Tibial artery (tissue), 4 donors: ENCODE measurements at regions not wholly inside any gene's neighbourhood (a gene's known extent, or its start where the extent isn't known, plus 50 kb on each side); places are given as distances from the start of the nearest gene placed in this dataset.

Experiments
- DNase-seq, 2 donors: peaks; one replicate each; pipeline ENCODE4 v3.0.0-alpha.2; 2019
- H3K27ac ChIP-seq, 2 donors: fragments of 200-600 bp; sonication (generic) in 1 of 2; 1 replicate in 1 of 2; 2 replicates in 1 of 2; pipeline ENCODE4 v1.5.1; 2018 to 2019; ENCODE audit warnings: mild to moderate bottlenecking in 1 of 2
- H3K27me3 ChIP-seq, 2 donors: fragments of 200-600 bp; sonication (generic) in 1 of 2; one replicate each; pipeline versions ENCODE4 v1.5.1 to v1.6.0; 2016 to 2019
- H3K36me3 ChIP-seq, 3 donors: fragments of 200-600 bp; sonication (generic) in 2 of 3; one replicate each; pipeline ENCODE4 v1.5.1; 2016 to 2019; ENCODE audit warnings: mild to moderate bottlenecking in 2 of 3
- H3K4me1 ChIP-seq, 4 donors: fragments of 200-600 bp; sonication (generic) in 2 of 4; 1 replicate in 3 of 4; 2 replicates in 1 of 4; pipeline ENCODE4 v1.5.1; 2016 to 2019
- H3K4me3 ChIP-seq, 2 donors: fragments of 200-600 bp; sonication (generic) in 1 of 2; 1 replicate in 1 of 2; 2 replicates in 1 of 2; pipeline ENCODE4 v1.5.1; 2018 to 2019; ENCODE audit warnings: mild to moderate bottlenecking in 2 of 2
- H3K9me3 ChIP-seq, 3 donors: fragments of 200-600 bp; sonication (generic) in 1 of 3; one replicate each; pipeline ENCODE4 v1.5.1; 2016 to 2019
- CTCF ChIP-seq, 2 experiments: fragments of 200-600 bp in 1 of 2; fragments of 450-650 bp in 1 of 2; IDR thresholded peaks; one replicate each; pipeline ENCODE4 v1.5.1; 2017 to 2019; ENCODE audit warnings: antibody characterized with exemption in 2 of 2, mild to moderate bottlenecking in 1 of 2, moderate library complexity in 1 of 2
- intact Hi-C: fragments of 100-400 bp; cut with DNase I; formaldehyde crosslinking; loops from one replicate; pipeline ENCODE4 v1.15.0; 2023; ENCODE audit warnings: low total_unique reads

GRCh38 chr17:51559778-51560177 is 299.4 kb downstream of the UTP18 start:
- Histone ChIP-seq H3K9me3 (no peaks in the 10 kb centered on the region), H3K27me3 (no peaks in the 10 kb centered on the region), H3K36me3 (no peaks in the 10 kb centered on the region)

GRCh38 chr17:51560398-51560797 is 300.1 kb downstream of the UTP18 start:
- no peak for DNase-seq
- no peaks in the 10 kb centered on the region for H3K36me3 ChIP-seq
- no peaks in the 10 kb centered on the region for H3K4me1 ChIP-seq
- H3K27me3 ChIP-seq: no peaks in the 10 kb centered on the region
- no peak for TF ChIP-seq CTCF (IDR thresholded peaks at IDR 0.05)
- H3K9me3 ChIP-seq: no peaks in the 10 kb centered on the region
- H3K27ac ChIP-seq: no peak overlapping the region
- intact Hi-C loops: no loop called here
- no peak overlapping the region for H3K4me3 ChIP-seq

More at GRCh38 chr17:51559778-51560177, 299.4 kb downstream of the UTP18 start:
- intact Hi-C loops: no loop called here
- Histone ChIP-seq H3K4me3 (no peak overlapping the region), H3K4me1 (no peaks in the 10 kb centered on the region), H3K27ac (no peak overlapping the region)
- no peak for DNase-seq
- no peak for TF ChIP-seq CTCF (IDR thresholded peaks at IDR 0.05)

- H3K36me3 ChIP-seq: no peaks in the 10 kb centered on the region
- intact Hi-C loops: no loop called here
These were observed 303.6 kb downstream of the UTP18 start for GRCh38 chr17:51563961-51564360.

GRCh38 chr17:51572115-51572514 is 311.8 kb downstream of the UTP18 start:
- DNase-seq: no peak
- H3K27ac ChIP-seq: no peak overlapping the region
- no peak overlapping the region for H3K4me3 ChIP-seq
- H3K4me1 ChIP-seq: no peaks in the 10 kb centered on the region
- H3K27me3 ChIP-seq: no peaks in the 10 kb centered on the region
- no peaks in the 10 kb centered on the region for H3K36me3 ChIP-seq
- intact Hi-C loops: no loop called here
- no peak for TF ChIP-seq CTCF (IDR thresholded peaks at IDR 0.05)
- peaks cover 0 to 4% (median 0%) of the 10 kb centered on the region in 3 donors for H3K9me3 ChIP-seq

More at GRCh38 chr17:51563961-51564360, 303.6 kb downstream of the UTP18 start:
- H3K9me3 ChIP-seq: no peaks in the 10 kb centered on the region
- DNase-seq: no peak
- H3K4me1 ChIP-seq: no peaks in the 10 kb centered on the region
- no peak overlapping the region for H3K4me3 ChIP-seq
- no peaks in the 10 kb centered on the region for H3K27me3 ChIP-seq
- no peak overlapping the region for H3K27ac ChIP-seq
- no peak for TF ChIP-seq CTCF (IDR thresholded peaks at IDR 0.05)
